ENCODE measurements at regions not wholly inside any gene's neighbourhood (a gene's known extent, or its start where the extent isn't known, plus 50 kb on each side); places are given as distances from the start of the nearest gene placed in this dataset.

DNA sequence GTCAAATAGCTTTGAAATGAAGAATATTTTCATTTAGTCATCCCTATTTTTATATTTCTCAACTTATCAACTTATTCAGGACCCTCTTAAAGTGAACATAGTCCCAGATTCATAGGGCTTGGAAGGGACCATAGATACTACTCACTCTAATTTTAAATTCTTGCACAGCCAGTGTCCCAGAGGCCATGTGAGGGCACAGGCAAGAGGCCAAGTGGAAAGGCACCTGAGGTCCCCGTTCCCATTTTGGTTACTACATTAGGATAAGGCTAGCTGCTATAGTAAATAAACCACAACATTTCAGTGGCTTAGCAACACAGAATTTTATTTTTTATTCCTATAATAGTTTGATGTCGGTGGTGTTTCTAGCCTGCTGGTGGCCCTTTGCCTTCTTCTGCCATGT, 227.8 kb downstream of the SPTSSA start:
- no peaks in the 10 kb centered on the region for H3K36me3 Mint-ChIP-seq (ENCODE audit: low read depth)
- no peak overlapping the region for H3K27ac ChIP-seq (ENCODE audit: low read depth in 1 of 2, low read length in 2 of 2)
- H3K4me1 Mint-ChIP-seq (ENCODE audit: low read depth): no peaks in the 10 kb centered on the region
- H3K27me3 Mint-ChIP-seq: no peaks in the 10 kb centered on the region
- H3K27me3 ChIP-seq (ENCODE audit: control insufficient read depth in 1 of 2, insufficient read depth in 2 of 2, low read length in 2 of 2): no peaks in the 10 kb centered on the region
- H3K27ac Mint-ChIP-seq: no peak overlapping the region
- H3K4me3 ChIP-seq (ENCODE audit: low read length): no peak overlapping the region
- DNase-seq (no peak), ATAC-seq (ENCODE audit: poor library complexity) (no peak)
- no peaks in the 10 kb centered on the region for H3K36me3 ChIP-seq (ENCODE audit: insufficient read depth, low read length)
- no peaks in the 10 kb centered on the region for H3K9me3 Mint-ChIP-seq
- no peak overlapping the region for H3K4me3 Mint-ChIP-seq
- ChIA-PET CTCF (no interaction called here), POLR2A (no interaction called here)
- intact Hi-C loops (cut with DNase I, micrococcal nuclease): no loop called here
- no peaks in the 10 kb centered on the region for H3K9me3 ChIP-seq (ENCODE audit: control insufficient read depth in 1 of 2, insufficient read depth in 1 of 2, low read length in 2 of 2)
- no peaks in the 10 kb centered on the region for H3K4me1 ChIP-seq (ENCODE audit: insufficient read depth, low read length)
- TF ChIP-seq, protein P1, sequence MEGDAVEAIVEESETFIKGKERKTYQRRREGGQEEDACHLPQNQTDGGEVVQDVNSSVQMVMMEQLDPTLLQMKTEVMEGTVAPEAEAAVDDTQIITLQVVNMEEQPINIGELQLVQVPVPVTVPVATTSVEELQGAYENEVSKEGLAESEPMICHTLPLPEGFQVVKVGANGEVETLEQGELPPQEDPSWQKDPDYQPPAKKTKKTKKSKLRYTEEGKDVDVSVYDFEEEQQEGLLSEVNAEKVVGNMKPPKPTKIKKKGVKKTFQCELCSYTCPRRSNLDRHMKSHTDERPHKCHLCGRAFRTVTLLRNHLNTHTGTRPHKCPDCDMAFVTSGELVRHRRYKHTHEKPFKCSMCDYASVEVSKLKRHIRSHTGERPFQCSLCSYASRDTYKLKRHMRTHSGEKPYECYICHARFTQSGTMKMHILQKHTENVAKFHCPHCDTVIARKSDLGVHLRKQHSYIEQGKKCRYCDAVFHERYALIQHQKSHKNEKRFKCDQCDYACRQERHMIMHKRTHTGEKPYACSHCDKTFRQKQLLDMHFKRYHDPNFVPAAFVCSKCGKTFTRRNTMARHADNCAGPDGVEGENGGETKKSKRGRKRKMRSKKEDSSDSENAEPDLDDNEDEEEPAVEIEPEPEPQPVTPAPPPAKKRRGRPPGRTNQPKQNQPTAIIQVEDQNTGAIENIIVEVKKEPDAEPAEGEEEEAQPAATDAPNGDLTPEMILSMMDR (IDR thresholded peaks at IDR 0.05): no peak

DNA sequence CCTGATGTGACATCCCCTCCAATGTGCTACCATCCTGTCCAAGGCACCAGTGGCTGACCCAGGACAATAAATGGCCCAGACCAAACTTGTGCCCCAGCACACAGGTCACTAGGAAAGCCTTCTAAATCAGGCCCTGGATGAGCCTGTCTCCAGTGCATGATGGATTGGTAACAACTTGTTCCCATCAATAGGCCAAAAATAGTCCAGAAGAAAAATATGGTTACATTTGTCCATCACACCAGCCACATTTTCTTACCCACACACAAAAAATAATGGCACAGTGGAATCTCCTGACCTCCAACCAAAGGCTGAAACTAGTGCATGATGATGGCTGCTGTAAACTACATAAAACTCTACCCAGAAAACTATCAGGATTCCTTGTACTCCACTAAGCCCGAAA, 228.4 kb downstream of the SPTSSA start:
- no peaks in the 10 kb centered on the region for H3K36me3 Mint-ChIP-seq (ENCODE audit: low read depth)
- Histone ChIP-seq H3K4me3 (ENCODE audit: low read length) (no peak overlapping the region), H3K4me1 (ENCODE audit: insufficient read depth, low read length) (no peaks in the 10 kb centered on the region), H3K27ac (ENCODE audit: low read depth in 1 of 2, low read length in 2 of 2) (no peak overlapping the region), H3K27me3 (ENCODE audit: control insufficient read depth in 1 of 2, insufficient read depth in 2 of 2, low read length in 2 of 2) (no peaks in the 10 kb centered on the region), H3K36me3 (ENCODE audit: insufficient read depth, low read length) (no peaks in the 10 kb centered on the region), H3K9me3 (ENCODE audit: control insufficient read depth in 1 of 2, insufficient read depth in 1 of 2, low read length in 2 of 2) (no peaks in the 10 kb centered on the region)
- TF ChIP-seq, protein P1 (IDR thresholded peaks at IDR 0.05): no peak
- H3K4me1 Mint-ChIP-seq (ENCODE audit: low read depth): no peaks in the 10 kb centered on the region
- ATAC-seq (ENCODE audit: poor library complexity): no peak
- H3K4me3 Mint-ChIP-seq: no peak overlapping the region
- no peaks in the 10 kb centered on the region for H3K27me3 Mint-ChIP-seq
- CTCF ChIA-PET: no interaction called here
- no peak overlapping the region for H3K27ac Mint-ChIP-seq
- intact Hi-C loops (cut with DNase I, micrococcal nuclease): no loop called here
- H3K9me3 Mint-ChIP-seq: no peaks in the 10 kb centered on the region
- no peak for DNase-seq
- POLR2A ChIA-PET: no interaction called here

DNA sequence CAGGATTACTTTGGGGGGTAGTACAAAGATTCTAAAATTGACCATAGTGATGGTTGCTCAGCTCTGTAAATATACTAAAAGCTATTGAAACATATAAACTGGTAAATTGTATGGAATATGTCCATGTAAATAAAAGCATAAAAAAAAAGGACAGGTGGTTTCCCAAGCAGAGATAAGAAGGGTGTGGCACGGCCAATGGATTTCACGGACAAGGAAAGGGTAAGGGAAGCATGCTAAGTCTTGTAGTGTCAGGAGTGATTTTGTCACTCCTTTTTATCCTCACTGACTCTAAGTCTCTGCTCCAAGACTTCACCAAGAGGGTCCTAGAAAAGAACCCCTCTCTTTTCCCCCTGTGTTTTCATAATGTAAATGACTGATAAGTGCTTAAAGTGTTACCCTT, 229.2 kb downstream of the SPTSSA start:
- H3K27ac ChIP-seq (ENCODE audit: low read depth in 1 of 2, low read length in 2 of 2): no peak overlapping the region
- ChIA-PET POLR2A (no interaction called here), CTCF (no interaction called here)
- no peaks in the 10 kb centered on the region for H3K9me3 Mint-ChIP-seq
- no peaks in the 10 kb centered on the region for H3K9me3 ChIP-seq (ENCODE audit: control insufficient read depth in 1 of 2, insufficient read depth in 1 of 2, low read length in 2 of 2)
- no peak for ATAC-seq (ENCODE audit: poor library complexity)
- H3K27me3 ChIP-seq (ENCODE audit: control insufficient read depth in 1 of 2, insufficient read depth in 2 of 2, low read length in 2 of 2): no peaks in the 10 kb centered on the region
- H3K4me1 ChIP-seq (ENCODE audit: insufficient read depth, low read length): peaks cover 2% of the 10 kb centered on the region
- no peak for DNase-seq
- no peak overlapping the region for H3K4me3 Mint-ChIP-seq
- intact Hi-C loops (cut with DNase I, micrococcal nuclease): no loop called here
- H3K4me1 Mint-ChIP-seq (ENCODE audit: low read depth): no peaks in the 10 kb centered on the region
- TF ChIP-seq, protein P1 (IDR thresholded peaks at IDR 0.05): no peak
- no peaks in the 10 kb centered on the region for H3K27me3 Mint-ChIP-seq
- no peaks in the 10 kb centered on the region for H3K36me3 ChIP-seq (ENCODE audit: insufficient read depth, low read length)
- H3K4me3 ChIP-seq (ENCODE audit: low read length): no peak overlapping the region
- no peak overlapping the region for H3K27ac Mint-ChIP-seq
- no peaks in the 10 kb centered on the region for H3K36me3 Mint-ChIP-seq (ENCODE audit: low read depth)
